AG04449 (cell line): ENCODE measurements at regions not wholly inside any gene's neighbourhood (a gene's known extent, or its start where the extent isn't known, plus 50 kb on each side); places are given as distances from the start of the nearest gene placed in this dataset.

Experiments used
- CTCF ChIA-PET: fragments of 350-600 bp; formaldehyde crosslinking; extraction: SDS; loops from one replicate; lab custom pipeline; 2021; ENCODE audit warnings: antibody characterized with exemption; lab: Yijun Ruan, JAX
- POLR2A ChIA-PET: fragments of 400-600, 350-600 bp; formaldehyde crosslinking; extraction: SDS; loops from one replicate; lab custom pipeline; 2020; ENCODE audit warnings: antibody characterized with exemption, inconsistent platforms; lab: Yijun Ruan, JAX
- DNase-seq: peaks from one replicate; pipeline ENCODE4 v3.0.0-alpha.2; 2010; ENCODE audit warnings: low read depth, low spot score
- H3K4me3 ChIP-seq: 2 replicates; pipeline ENCODE4 v1.5.1; 2011; ENCODE audit warnings: low read depth, mild to moderate bottlenecking, control low read depth, low read length
- CTCF ChIP-seq: IDR thresholded peaks from one replicate; pipeline ENCODE4 v1.5.1; 2011; ENCODE audit warnings: mild to moderate bottlenecking, moderate library complexity, low read length, control low read depth, inconsistent platforms; ENCODE audit not compliant: insufficient read depth; ENCODE audit errors: missing control alignments

GRCh38 chr5:166677891-166678290 is 1613.6 kb upstream of the WWC1 start:
- no peak overlapping the region for H3K4me3 ChIP-seq
- no peak for TF ChIP-seq CTCF
- POLR2A ChIA-PET = no interaction called here
- no peak for DNase-seq
- CTCF ChIA-PET = no interaction called here

- CTCF ChIA-PET = no interaction called here
- no peak overlapping the region for H3K4me3 ChIP-seq
- POLR2A ChIA-PET = no interaction called here
- no peak for DNase-seq
- TF ChIP-seq CTCF = no peak
Measured at GRCh38 chr5:166679331-166679730, 1612.1 kb upstream of the WWC1 start.

GRCh38 chr5:166695326-166695725 is 1596.1 kb upstream of the WWC1 start:
- ChIA-PET POLR2A (no interaction called here), CTCF (no interaction called here)
- no peak for TF ChIP-seq CTCF
- no peak overlapping the region for H3K4me3 ChIP-seq
- DNase-seq = no peak

- TF ChIP-seq CTCF = no peak
- ChIA-PET CTCF (no interaction called here), POLR2A (no interaction called here)
- DNase-seq = no peak
- no peak overlapping the region for H3K4me3 ChIP-seq
Measured at GRCh38 chr5:166708291-166708690, 1583.2 kb upstream of the WWC1 start.

GRCh38 chr5:166709691-166710090 is 1581.8 kb upstream of the WWC1 start:
- H3K4me3 ChIP-seq = no peak overlapping the region
- no peak for DNase-seq
- POLR2A ChIA-PET = no interaction called here
- TF ChIP-seq CTCF = no peak
- CTCF ChIA-PET = no interaction called here

GRCh38 chr5:166710271-166710670 is 1581.2 kb upstream of the WWC1 start:
- POLR2A ChIA-PET = no interaction called here
- DNase-seq = no peak
- TF ChIP-seq CTCF = no peak
- no peak overlapping the region for H3K4me3 ChIP-seq
- CTCF ChIA-PET = no interaction called here
